Erythroblast (primary cell): ENCODE measurements at regions not wholly inside any gene's neighbourhood (a gene's known extent, or its start where the extent isn't known, plus 50 kb on each side); places are given as distances from the start of the nearest gene placed in this dataset.
"Not testable (repeated sequence)": the region's sequence is repeated elsewhere in the genome, so short reads cannot be mapped to it uniquely, and the experiment has no call there.

Source experiments
- GATA1 ChIP-seq: IDR thresholded peaks from 2 replicates; pipeline ENCODE4 v1.6.1; 2011; ENCODE audit warnings: low read depth, mild to moderate bottlenecking, control low read depth, low read length, moderate library complexity
- POLR2A ChIP-seq: IDR thresholded peaks from 2 replicates; pipeline ENCODE4 v1.6.1; 2011; ENCODE audit warnings: mild to moderate bottlenecking, low read length

DNA sequence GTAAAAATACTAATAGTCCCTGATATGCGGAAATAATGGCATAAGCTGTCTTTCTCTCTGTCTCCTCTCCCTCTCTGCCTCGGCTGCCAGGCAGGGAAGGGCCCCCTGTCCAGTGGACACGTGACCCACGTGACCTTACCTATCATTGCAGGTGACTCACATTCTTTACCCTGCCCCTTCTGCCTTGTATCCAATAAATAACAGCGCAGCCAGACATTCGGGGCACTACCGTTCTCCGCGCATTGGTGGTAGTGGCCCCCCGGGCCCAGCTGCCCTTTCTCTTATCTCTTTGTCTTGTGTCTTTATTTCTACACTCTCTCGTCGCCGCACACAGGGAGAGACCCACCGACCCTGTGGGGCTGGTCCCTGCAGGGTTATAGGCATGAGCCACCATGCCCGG, 66.6 kb upstream of the MUC20 start:
- TF ChIP-seq POLR2A, GATA1: not testable (repeated sequence)
